Smooth muscle cell (in vitro differentiated cells): ENCODE measurements at regions not wholly inside any gene's neighbourhood (a gene's known extent, or its start where the extent isn't known, plus 50 kb on each side); places are given as distances from the start of the nearest gene placed in this dataset.

ENCODE experiments used
- DNase-seq: peaks from one replicate; lab custom pipeline; 2025; ENCODE audit not compliant: unreplicated experiment; lab: John Stamatoyannopoulos, UW
- H2AFZ ChIP-seq: fragments of 200-600 bp; sonication (generic); 2 replicates; pipeline ENCODE4 v1.6.0; 2016; ENCODE audit warnings: antibody characterized with exemption, low read depth, mild to moderate bottlenecking
- H3F3A ChIP-seq: fragments of 200-600 bp; sonication (generic); 2 replicates; pipeline ENCODE4 v1.6.0; 2017; ENCODE audit warnings: antibody characterized with exemption, low read depth
- H3K27ac ChIP-seq: fragments of 200-600 bp; sonication (generic); 2 replicates; pipeline ENCODE4 v1.5.1; 2016; ENCODE audit warnings: low read depth, mild to moderate bottlenecking
- H3K27me3 ChIP-seq: fragments of 200-600 bp; sonication (generic); 2 replicates; pipeline ENCODE4 v1.6.1; 2016; ENCODE audit warnings: low read depth, mild to moderate bottlenecking
- H3K36me3 ChIP-seq: fragments of 200-600 bp; sonication (generic); 2 replicates; pipeline ENCODE4 v1.5.1; 2016; ENCODE audit warnings: low read depth
- H3K4me1 ChIP-seq: fragments of 200-600 bp; sonication (generic); 2 replicates; pipeline ENCODE4 v1.5.1; 2016; ENCODE audit warnings: low read depth
- H3K4me2 ChIP-seq: fragments of 200-600 bp; sonication (generic); 2 replicates; pipeline ENCODE4 v1.6.0; 2016; ENCODE audit warnings: mild to moderate bottlenecking
- H3K4me3 ChIP-seq: fragments of 200-600 bp; sonication (generic); 2 replicates; pipeline ENCODE4 v1.5.1; 2016; ENCODE audit warnings: mild to moderate bottlenecking
- H3K79me2 ChIP-seq: fragments of 200-600 bp; sonication (generic); 2 replicates; pipeline ENCODE4 v1.6.0; 2016; ENCODE audit warnings: low read depth, mild to moderate bottlenecking
- H3K9ac ChIP-seq: fragments of 200-600 bp; sonication (generic); 2 replicates; pipeline ENCODE4 v1.6.0; 2016; ENCODE audit warnings: low read depth
- H3K9me3 ChIP-seq: fragments of 200-600 bp; sonication (generic); replicated peaks from 2 replicates; pipeline ENCODE4 v1.5.1; 2016; ENCODE audit warnings: low read depth
- H4K20me1 ChIP-seq: fragments of 200-600 bp; sonication (generic); 2 replicates; pipeline ENCODE4 v1.6.0; 2016; ENCODE audit warnings: low read depth
- WGBS: methylation state at CpG from one replicate; pipeline ENCODE4 v1.1.7; 2016; ENCODE audit warnings: low lambda C conversion rate; 5-methylcytosine and 5-hydroxymethylcytosine counted together
- TF ChIP-seq, protein P1 (sequence below): fragments of 200-600 bp; sonication (generic); IDR thresholded peaks from 2 replicates; pipeline ENCODE4 v1.5.1; 2017; ENCODE audit warnings: borderline replicate concordance, mild to moderate bottlenecking, antibody characterized with exemption; ENCODE audit not compliant: insufficient read depth, poor library complexity, severe bottlenecking

GRCh38 chr7:46058086-46058823 is 137.2 kb upstream of the IGFBP3 start:
- 91% methylated on average over 4 of the region's 4 CpGs for WGBS

GRCh38 chr7:46054915-46055314 is 133.8 kb upstream of the IGFBP3 start:
- Histone ChIP-seq H3K4me3 (no peak overlapping the region), H3K4me2 (no peak overlapping the region), H3K27me3 (no peaks in the 10 kb centered on the region), H3K79me2 (no peaks in the 10 kb centered on the region), H3K9me3 (no peaks in the 10 kb centered on the region), H4K20me1 (no peaks in the 10 kb centered on the region), H2AFZ (no peak overlapping the region), H3F3A (no peaks in the 10 kb centered on the region), H3K36me3 (no peaks in the 10 kb centered on the region), H3K9ac (no peak overlapping the region), H3K27ac (no peak overlapping the region), H3K4me1 (no peaks in the 10 kb centered on the region)
- no peak for DNase-seq
- TF ChIP-seq, protein P1, sequence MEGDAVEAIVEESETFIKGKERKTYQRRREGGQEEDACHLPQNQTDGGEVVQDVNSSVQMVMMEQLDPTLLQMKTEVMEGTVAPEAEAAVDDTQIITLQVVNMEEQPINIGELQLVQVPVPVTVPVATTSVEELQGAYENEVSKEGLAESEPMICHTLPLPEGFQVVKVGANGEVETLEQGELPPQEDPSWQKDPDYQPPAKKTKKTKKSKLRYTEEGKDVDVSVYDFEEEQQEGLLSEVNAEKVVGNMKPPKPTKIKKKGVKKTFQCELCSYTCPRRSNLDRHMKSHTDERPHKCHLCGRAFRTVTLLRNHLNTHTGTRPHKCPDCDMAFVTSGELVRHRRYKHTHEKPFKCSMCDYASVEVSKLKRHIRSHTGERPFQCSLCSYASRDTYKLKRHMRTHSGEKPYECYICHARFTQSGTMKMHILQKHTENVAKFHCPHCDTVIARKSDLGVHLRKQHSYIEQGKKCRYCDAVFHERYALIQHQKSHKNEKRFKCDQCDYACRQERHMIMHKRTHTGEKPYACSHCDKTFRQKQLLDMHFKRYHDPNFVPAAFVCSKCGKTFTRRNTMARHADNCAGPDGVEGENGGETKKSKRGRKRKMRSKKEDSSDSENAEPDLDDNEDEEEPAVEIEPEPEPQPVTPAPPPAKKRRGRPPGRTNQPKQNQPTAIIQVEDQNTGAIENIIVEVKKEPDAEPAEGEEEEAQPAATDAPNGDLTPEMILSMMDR: no peak
- 95% methylated on average over 4 of the region's 4 CpGs for WGBS

More at GRCh38 chr7:46058086-46058823, 137.2 kb upstream of the IGFBP3 start:
- Histone ChIP-seq H3K4me2 (no peak overlapping the region), H2AFZ (no peak overlapping the region), H3F3A (no peaks in the 10 kb centered on the region), H3K4me3 (no peak overlapping the region), H4K20me1 (no peaks in the 10 kb centered on the region), H3K79me2 (no peaks in the 10 kb centered on the region), H3K9me3 (no peaks in the 10 kb centered on the region), H3K27me3 (no peaks in the 10 kb centered on the region), H3K27ac (no peak overlapping the region), H3K9ac (no peak overlapping the region), H3K4me1 (no peaks in the 10 kb centered on the region), H3K36me3 (no peaks in the 10 kb centered on the region)
- DNase-seq: no peak
- TF ChIP-seq, protein P1: no peak

- no peak overlapping the region for H3K4me3 ChIP-seq
- H3K36me3 ChIP-seq: no peaks in the 10 kb centered on the region
- no peaks in the 10 kb centered on the region for H3F3A ChIP-seq
Observed at GRCh38 chr7:46054272-46054671, 133.2 kb upstream of the IGFBP3 start.

More at GRCh38 chr7:46054272-46054671, 133.2 kb upstream of the IGFBP3 start:
- DNase-seq: no peak
- H3K27me3 ChIP-seq: no peaks in the 10 kb centered on the region
- no peak overlapping the region for H3K9ac ChIP-seq
- no peaks in the 10 kb centered on the region for H3K9me3 ChIP-seq
- no peak overlapping the region for H2AFZ ChIP-seq
- TF ChIP-seq, protein P1: no peak
- H3K4me2 ChIP-seq: no peak overlapping the region
- no peak overlapping the region for H3K27ac ChIP-seq
- H4K20me1 ChIP-seq: no peaks in the 10 kb centered on the region
- 44% methylated on average over 2 of the region's 2 CpGs for WGBS
- no peaks in the 10 kb centered on the region for H3K4me1 ChIP-seq
- H3K79me2 ChIP-seq: no peaks in the 10 kb centered on the region
